HepG2 (cell line): ENCODE measurements at regions not wholly inside any gene's neighbourhood (a gene's known extent, or its start where the extent isn't known, plus 50 kb on each side); places are given as distances from the start of the nearest gene placed in this dataset.

Source experiments
- ATAC-seq: fragments of 200-7000 bp; cut with Tn5 transposase; 3 replicates; pipeline ENCODE4 v1.9.1; 2020; ENCODE audit warnings: mild to moderate bottlenecking, moderate library complexity
- BruUV-seq: library from RNA; stranded (reverse); fragments of 400-500 nt; replicated peaks from 2 replicates; lab custom pipeline; 2021; lab: Mats Ljungman, UMichigan
- CTCF ChIA-PET: fragments of 300-600 bp; formaldehyde crosslinking; extraction: SDS; loops from one replicate; lab custom pipeline; 2021; ENCODE audit warnings: low total read pairs, inconsistent platforms, low intra/inter-chr PET ratio; lab: Yijun Ruan, JAX
- POLR2A ChIA-PET: fragments of 350-600 bp; sonication (Branson Sonifier 250); formaldehyde crosslinking; loops from one replicate; lab custom pipeline; 2020; ENCODE audit warnings: antibody characterized with exemption, inconsistent platforms; lab: Yijun Ruan, JAX
- DNase-seq: peaks from one replicate; pipeline ENCODE4 v3.0.0-alpha.2; 2015; ENCODE audit warnings: low spot score
- FAIRE-seq: peaks from 3 replicates; lab custom pipeline; 2011; peaks lifted over from hg19 to GRCh38; lab: Jason Lieb, UNC
- H2AFZ ChIP-seq: one replicate; pipeline ENCODE4 v1.6.1; 2011; ENCODE audit warnings: low read length, inconsistent platforms
- H3K27ac ChIP-seq: fragments of 300-600 bp; 3 replicates; pipeline ENCODE4 v1.8.0; 2011; ENCODE audit warnings: mixed run types, mild to moderate bottlenecking, mixed read lengths, low read length, inconsistent platforms; ENCODE audit not compliant: insufficient read depth; ENCODE audit errors: extremely low read length
- H3K27me3 ChIP-seq, 2 experiments: fragments of 200-600 bp in 1 of 2; 2 replicates in 1 of 2; 3 replicates in 1 of 2; pipeline versions ENCODE4 v1.6.0 to v1.8.0; 2011; ENCODE audit warnings: low read length in 2 of 2, mild to moderate bottlenecking in 2 of 2, moderate library complexity in 2 of 2, inconsistent platforms in 1 of 2; ENCODE audit not compliant: insufficient read depth in 2 of 2, control insufficient read depth in 1 of 2
- H3K36me3 ChIP-seq, 2 experiments: fragments of 200-600 bp in 1 of 2; replicated peaks in 1 of 2; 2 replicates in 1 of 2; 3 replicates in 1 of 2; pipeline versions ENCODE4 v1.5.1 to v1.8.0; 2011; ENCODE audit warnings: low read length in 2 of 2, inconsistent platforms in 1 of 2; ENCODE audit not compliant: insufficient read depth in 2 of 2, control insufficient read depth in 1 of 2
- H3K4me1 ChIP-seq: 2 replicates; pipeline ENCODE4 v1.5.1; 2012; ENCODE audit warnings: low read length, inconsistent platforms; ENCODE audit not compliant: insufficient read depth
- H3K4me2 ChIP-seq: 2 replicates; pipeline ENCODE4 v1.6.0; 2011; ENCODE audit warnings: low read depth, low read length, inconsistent platforms
- H3K4me3 ChIP-seq, 3 experiments: fragments of 200-600 bp in 1 of 3; sonication (generic), shearing (Covaris generic) in 1 of 3; replicated peaks in 1 of 3; 2 replicates each; pipeline ENCODE4 v1.5.1; 2011 to 2016; ENCODE audit warnings: low read length in 3 of 3, inconsistent platforms in 2 of 3, low read depth in 2 of 3, mild to moderate bottlenecking in 2 of 3, control low read depth in 1 of 3, mixed read lengths in 1 of 3; ENCODE audit not compliant: insufficient read depth in 1 of 3
- H3K79me2 ChIP-seq: one replicate; pipeline ENCODE4 v1.6.1; 2011; ENCODE audit warnings: low read length, inconsistent platforms; ENCODE audit not compliant: insufficient read depth
- H3K9ac ChIP-seq: 2 replicates; pipeline ENCODE4 v1.6.0; 2011; ENCODE audit warnings: mild to moderate bottlenecking, low read depth, low read length, inconsistent platforms; ENCODE audit not compliant: insufficient read depth
- H3K9me3 ChIP-seq: 2 replicates; pipeline ENCODE4 v1.5.1; 2012; ENCODE audit warnings: mild to moderate bottlenecking, low read length
- H4K20me1 ChIP-seq: 2 replicates; pipeline ENCODE4 v1.6.0; 2011; ENCODE audit warnings: inconsistent platforms, mild to moderate bottlenecking, low read length, moderate library complexity; ENCODE audit not compliant: insufficient read depth
- CCAR2 ChIP-seq: fragments of 200-400 bp; formaldehyde crosslinking; optimal IDR thresholded peaks from 2 replicates; pipeline ENCODE3; 2018; ENCODE audit warnings: low read depth, mild to moderate bottlenecking, low read length, moderate library complexity
- CCDC6 ChIP-seq: sonication (generic); formaldehyde crosslinking; IDR thresholded peaks from 2 replicates; pipeline ENCODE4 v1.8.1; 2022; ENCODE audit warnings: mild to moderate bottlenecking, missing genetic modification reagents, moderate library complexity
- EEA1 ChIP-seq: sonication (generic); formaldehyde crosslinking; IDR thresholded peaks from 2 replicates; pipeline ENCODE4 v1.5.1; 2020; ENCODE audit warnings: mild to moderate bottlenecking, missing genetic modification reagents, borderline replicate concordance
- FOXC1 ChIP-seq: sonication (generic); formaldehyde crosslinking; IDR thresholded peaks from 2 replicates; pipeline ENCODE4 v1.8.0; 2022; ENCODE audit warnings: mild to moderate bottlenecking, missing genetic modification reagents, borderline replicate concordance
- MBNL3 ChIP-seq: fragments of 250-450 bp; sonication (Bioruptor Pico); conservative IDR thresholded peaks from 2 replicates; pipeline ENCODE4 v1.8.0; 2022; ENCODE audit warnings: mild to moderate bottlenecking, inconsistent platforms
- RFXAP ChIP-seq: sonication (generic); formaldehyde crosslinking; IDR thresholded peaks from 2 replicates; pipeline ENCODE4 v1.4.0; 2020; ENCODE audit warnings: missing genetic modification reagents, borderline replicate concordance
- TMF1 ChIP-seq: sonication (generic); formaldehyde crosslinking; IDR thresholded peaks from 2 replicates; pipeline ENCODE4 v1.8.1; 2022; ENCODE audit warnings: low read depth, missing genetic modification reagents
- ZNF335 ChIP-seq: sonication (generic); formaldehyde crosslinking; IDR thresholded peaks from 2 replicates; pipeline ENCODE4 v1.4.0; 2020; ENCODE audit warnings: missing genetic modification reagents
- ZNF615 ChIP-seq: sonication (generic); formaldehyde crosslinking; IDR thresholded peaks from 2 replicates; pipeline ENCODE4 v1.5.0; 2020; ENCODE audit warnings: mild to moderate bottlenecking, missing genetic modification reagents, borderline replicate concordance
- WGBS: methylation state at CpG from one replicate; pipeline ENCODE4 v1.1.6; 2017; ENCODE audit warnings: low lambda C conversion rate; 5-methylcytosine and 5-hydroxymethylcytosine counted together
- in situ Hi-C: cut with HindIII; loops from 2 replicates; pipeline ENCODE4 v1.10.0; 2017; ENCODE audit warnings: low pct_unique_long_range_greater_than_20kb; ENCODE audit not compliant: extremely low pct_ligation_motif_present
- intact Hi-C: fragments of 100-400 bp; cut with micrococcal nuclease; formaldehyde crosslinking; loops from one replicate; pipeline ENCODE4 v1.10.0; 2022; ENCODE audit not compliant: unreplicated experiment
- TF ChIP-seq, protein P1 (sequence below): sonication (generic); formaldehyde crosslinking; IDR thresholded peaks from 2 replicates; pipeline ENCODE4 v1.5.0; 2020; ENCODE audit warnings: mild to moderate bottlenecking, missing genetic modification reagents

DNA sequence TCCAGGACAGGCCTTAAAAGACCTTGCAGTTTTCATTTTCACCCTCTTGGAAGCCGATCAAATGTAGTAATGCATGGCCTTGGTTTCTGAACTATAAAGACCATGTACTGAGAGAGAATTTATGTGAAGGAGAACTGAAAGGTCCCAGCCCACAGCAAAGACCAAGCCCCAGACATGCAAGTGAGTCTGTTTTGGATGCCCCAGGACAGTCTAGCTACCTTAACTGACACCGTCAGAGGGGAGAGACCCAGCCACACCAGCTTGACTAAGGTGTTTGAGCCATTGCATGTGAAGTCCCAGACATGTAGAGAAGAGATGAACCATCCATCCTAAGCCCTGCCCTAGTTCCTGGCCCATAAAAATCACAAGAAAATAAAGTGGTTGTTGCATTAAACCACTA lies 316.8 kb upstream of the GATB start:
- no peak for ATAC-seq
- FAIRE-seq: no peak
- TF ChIP-seq RFXAP (CRISPR knock-in tag) (no peak), ZNF615 (CRISPR knock-in tag) (no peak), ZNF335 (no peak), MBNL3 (CRISPR knock-in tag) (no peak), EEA1 (CRISPR knock-in tag) (no peak), CCAR2 (no peak), TMF1 (no peak), FOXC1 (CRISPR knock-in tag) (no peak), CCDC6 (CRISPR knock-in tag) (no peak)
- TF ChIP-seq, protein P1, sequence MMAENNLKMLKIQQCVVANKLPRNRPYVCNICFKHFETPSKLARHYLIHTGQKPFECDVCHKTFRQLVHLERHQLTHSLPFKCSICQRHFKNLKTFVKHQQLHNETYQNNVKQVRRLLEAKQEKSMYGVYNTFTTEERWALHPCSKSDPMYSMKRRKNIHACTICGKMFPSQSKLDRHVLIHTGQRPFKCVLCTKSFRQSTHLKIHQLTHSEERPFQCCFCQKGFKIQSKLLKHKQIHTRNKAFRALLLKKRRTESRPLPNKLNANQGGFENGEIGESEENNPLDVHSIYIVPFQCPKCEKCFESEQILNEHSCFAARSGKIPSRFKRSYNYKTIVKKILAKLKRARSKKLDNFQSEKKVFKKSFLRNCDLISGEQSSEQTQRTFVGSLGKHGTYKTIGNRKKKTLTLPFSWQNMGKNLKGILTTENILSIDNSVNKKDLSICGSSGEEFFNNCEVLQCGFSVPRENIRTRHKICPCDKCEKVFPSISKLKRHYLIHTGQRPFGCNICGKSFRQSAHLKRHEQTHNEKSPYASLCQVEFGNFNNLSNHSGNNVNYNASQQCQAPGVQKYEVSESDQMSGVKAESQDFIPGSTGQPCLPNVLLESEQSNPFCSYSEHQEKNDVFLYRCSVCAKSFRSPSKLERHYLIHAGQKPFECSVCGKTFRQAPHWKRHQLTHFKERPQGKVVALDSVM (CRISPR knock-in tag): no peak
- H3K27me3 ChIP-seq: no peaks in the 10 kb centered on the region; a peak in 2 of 5 replicates
- no peaks in the 10 kb centered on the region for H3K9me3 ChIP-seq
- in situ Hi-C loops: no loop called here
- H4K20me1 ChIP-seq: no peaks in the 10 kb centered on the region
- H2AFZ ChIP-seq: no peak overlapping the region
- no TSS peak for BruUV-seq
- H3K4me1 ChIP-seq: no peaks in the 10 kb centered on the region
- 0% methylated on average over 2 of the region's 2 CpGs for WGBS
- ChIA-PET POLR2A (no interaction called here), CTCF (no interaction called here)
- no peak overlapping the region for H3K27ac ChIP-seq
- H3K4me3 ChIP-seq: no peak overlapping the region
- H3K9ac ChIP-seq: no peak overlapping the region
- H3K4me2 ChIP-seq: no peak overlapping the region
- DNase-seq: no peak
- no peaks in the 10 kb centered on the region for H3K36me3 ChIP-seq
- intact Hi-C loops: no loop called here
- no peaks in the 10 kb centered on the region for H3K79me2 ChIP-seq
